ENCODE measurements at regions not wholly inside any gene's neighbourhood (a gene's known extent, or its start where the extent isn't known, plus 50 kb on each side); places are given as distances from the start of the nearest gene placed in this dataset.

DNA sequence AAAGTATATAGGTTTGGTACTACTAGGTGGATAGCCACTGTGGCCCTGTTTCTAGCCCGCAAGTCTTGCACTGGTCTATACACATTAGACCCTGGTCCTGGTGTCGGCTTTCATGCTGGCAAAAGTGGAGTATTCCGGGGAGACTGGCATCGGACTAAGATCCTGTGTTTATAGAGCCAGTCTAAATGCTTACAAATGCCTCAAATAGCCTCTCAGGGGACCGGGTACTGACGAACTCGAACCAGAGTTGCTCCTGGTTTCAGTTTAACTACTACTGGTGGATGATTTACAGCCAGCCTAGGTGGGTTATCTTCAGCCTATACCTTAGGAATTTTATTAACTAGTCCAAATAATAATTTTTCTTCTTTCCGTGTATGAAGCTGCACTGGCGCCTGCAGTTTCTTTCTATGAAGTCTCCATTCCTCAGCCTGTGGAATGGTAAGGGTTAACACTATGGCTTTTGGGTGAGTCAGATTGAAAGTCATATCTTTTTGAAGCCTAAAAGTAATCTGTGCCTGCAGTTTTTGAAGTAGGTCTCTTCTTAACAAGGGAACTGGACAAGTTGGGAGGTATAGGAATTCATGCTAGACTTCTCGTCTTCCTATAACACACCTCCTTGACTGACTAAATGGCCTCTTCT is 51.3 kb downstream of the OR10H4 start:
- DNase-seq (ENCODE audit: low spot score): no peak

DNA sequence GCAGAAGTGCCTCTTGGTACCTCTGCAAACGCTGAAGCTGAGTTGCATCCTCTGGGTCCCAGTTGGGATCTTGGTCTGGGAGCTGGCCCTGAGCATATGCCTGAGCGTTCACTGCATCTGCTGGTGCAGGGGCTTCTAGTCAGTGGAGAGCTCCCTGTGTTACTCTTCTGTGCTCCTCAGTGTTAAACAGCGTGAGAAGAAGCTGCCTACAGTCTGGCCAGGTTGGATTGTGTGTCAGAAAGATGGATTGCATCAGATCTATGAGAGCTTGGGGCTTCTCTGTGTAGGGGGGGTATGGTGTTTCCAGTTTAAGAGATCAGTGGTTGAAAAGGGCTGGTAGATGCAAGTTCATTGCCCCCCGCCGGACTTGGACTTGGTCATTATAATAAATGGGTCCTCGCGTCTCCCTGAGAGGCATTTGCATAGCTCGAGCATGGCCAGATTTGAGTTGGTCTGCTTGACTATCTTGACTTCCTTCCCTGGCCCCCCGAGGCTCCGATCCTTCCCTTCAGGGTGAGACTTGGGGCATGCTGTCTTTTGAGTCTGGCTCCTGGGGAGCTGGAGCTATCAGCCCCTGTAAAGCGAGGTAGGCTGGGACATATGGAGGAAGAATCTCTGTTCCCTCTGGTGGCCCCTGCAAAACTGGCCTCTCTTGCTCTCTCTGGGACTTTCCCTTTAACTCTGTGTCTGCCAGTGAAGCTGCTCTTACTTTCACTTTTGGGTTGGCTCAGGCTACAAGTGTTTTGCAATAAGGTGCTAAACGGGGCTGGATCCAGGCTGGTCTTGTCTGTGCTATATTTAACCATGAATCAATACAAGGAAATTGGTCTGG is 52.9 kb downstream of the OR10H4 start:
- peak; percentile 55 for DNase-seq (ENCODE audit: low spot score)

DNA sequence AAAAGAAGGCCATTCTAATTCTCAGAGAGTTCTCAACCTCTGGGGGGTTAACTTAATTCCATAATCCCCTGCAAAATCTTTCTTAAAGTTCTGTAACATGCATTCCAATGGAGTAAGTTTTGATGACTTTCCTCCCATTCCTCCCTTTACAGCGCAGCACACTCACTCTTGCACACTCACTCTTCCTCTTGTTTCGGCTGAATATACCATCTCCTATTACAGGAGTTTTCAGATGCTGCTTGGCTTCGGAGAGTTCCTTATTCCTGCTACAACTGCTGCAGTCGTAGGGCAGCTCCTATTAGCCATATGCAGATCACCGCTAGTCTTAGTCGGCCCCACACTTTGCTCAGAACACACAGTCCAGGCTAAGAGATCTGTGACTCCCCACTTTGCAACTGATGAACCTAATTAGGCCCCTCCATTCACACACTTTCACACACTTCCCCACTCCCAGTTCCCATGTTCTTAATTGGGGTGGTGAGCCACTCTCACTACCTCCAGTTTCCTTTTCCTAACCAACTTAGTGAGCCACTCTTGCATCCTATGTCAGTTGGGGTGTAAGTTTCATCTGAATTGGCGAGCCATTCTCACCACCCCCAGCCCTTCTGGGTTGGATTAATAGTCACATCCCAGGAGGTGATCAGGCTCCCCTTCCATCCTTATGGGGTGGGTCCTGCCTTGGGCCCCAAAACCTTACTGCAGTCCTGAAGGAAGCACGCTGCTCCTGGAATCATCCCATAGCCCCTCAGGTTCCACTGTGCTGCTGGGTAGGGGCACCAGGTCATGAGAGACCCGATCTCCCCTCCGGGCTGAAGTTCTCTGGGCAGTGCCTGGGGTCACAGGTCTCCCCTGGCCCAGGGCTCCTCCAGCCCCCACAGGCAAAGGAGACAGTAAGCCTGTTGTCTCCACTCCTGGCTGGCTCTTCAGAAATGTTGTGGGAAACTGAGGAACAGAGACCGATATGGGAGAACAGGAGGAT is 53.9 kb downstream of the OR10H4 start:
- DNase-seq (ENCODE audit: low spot score): no peak

DNA sequence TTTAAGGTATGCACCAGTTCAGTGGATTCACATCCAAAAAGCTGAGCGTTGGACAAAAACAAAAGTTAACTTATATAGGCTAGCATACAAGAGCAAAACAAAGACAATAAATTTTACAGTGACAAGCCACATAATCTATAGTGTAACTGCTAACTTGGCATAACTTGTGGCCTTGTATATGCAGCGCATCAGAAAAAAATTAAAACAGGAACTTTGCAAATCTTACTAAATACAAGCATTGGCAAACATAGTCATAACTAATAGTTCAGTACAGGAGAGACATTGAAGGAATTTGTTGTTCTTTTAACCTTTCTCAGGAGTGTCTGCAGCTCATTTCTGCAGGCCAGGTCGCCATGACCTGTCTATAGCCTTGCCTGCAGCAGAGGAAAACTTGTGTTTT is 54.6 kb downstream of the OR10H4 start:
- DNase-seq (ENCODE audit: low spot score): no peak

DNA sequence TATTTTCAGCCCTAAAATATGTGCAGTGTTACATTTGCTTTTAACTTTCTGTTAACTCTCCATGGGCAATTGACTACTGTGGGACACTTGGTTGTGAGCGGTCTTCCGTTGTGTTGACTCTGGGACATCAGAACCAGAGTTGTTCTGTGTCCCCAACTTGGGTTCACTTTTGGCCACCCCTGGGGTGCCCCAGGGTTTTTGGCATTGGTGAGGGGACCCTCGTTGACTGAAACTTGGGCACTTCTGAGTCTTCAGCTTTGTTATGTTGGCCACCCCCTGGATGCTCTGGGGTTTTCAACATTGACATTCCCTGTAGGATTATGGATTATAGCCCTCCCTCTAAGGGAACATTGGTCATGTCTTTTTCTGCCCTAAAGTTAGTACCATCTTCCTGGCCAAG is 57.1 kb downstream of the OR10H4 start:
- no peak for DNase-seq (ENCODE audit: low spot score)

DNA sequence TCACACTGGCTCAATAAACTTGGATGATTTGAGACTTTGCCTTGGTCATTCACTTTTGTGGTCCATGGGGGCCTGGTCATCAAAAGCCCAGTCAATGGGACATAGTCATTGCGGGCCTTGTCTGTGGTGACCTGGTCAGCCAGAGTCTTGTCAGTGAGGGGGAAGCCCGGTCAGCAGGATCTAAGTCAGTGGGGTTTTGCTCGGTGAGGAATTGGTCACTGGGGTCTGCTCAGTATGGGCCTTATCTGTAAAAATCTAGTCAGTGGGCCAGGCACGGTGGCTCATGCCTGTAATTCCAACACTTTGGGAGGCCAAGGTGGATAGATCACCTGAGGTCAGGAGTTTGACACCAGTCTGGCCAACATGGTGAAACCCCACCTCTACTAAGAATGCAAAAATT is 63.7 kb upstream of the TPM4 start:
- DNase-seq (ENCODE audit: low spot score): no peak

DNA sequence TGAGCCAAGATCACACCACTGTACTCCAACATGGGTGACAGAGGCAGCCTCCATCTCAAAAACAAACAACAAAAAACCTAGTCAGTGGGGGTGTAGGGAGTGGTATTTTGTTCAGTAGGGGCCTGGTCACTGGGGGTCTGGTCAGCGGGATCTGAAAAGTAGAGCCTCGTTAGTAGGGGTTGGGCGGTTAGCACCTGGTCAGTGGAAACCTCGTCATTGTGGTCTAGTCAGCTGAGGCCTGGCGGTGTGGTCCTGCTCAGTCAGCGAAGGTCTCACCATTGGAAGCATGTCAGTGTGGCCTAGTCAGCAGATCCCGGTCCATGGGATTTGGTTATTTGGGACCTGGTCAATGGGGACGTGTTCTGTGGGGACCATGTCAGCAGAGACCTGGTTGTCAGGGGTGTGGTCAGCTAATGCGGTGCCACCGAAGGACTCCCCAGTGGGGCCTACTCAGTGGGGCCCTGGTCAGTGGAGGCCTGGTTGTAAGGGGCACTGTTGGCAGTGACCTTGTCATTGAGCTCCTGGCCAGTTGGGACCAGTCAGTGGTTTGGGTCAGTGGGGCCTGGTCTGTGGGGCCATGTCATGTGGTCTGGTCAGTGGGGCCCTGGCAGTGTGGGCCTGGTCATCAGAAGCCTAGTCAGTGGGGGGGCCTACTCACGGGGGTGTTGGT is 63.0 kb upstream of the TPM4 start:
- DNase-seq (ENCODE audit: low spot score): no peak

DNA sequence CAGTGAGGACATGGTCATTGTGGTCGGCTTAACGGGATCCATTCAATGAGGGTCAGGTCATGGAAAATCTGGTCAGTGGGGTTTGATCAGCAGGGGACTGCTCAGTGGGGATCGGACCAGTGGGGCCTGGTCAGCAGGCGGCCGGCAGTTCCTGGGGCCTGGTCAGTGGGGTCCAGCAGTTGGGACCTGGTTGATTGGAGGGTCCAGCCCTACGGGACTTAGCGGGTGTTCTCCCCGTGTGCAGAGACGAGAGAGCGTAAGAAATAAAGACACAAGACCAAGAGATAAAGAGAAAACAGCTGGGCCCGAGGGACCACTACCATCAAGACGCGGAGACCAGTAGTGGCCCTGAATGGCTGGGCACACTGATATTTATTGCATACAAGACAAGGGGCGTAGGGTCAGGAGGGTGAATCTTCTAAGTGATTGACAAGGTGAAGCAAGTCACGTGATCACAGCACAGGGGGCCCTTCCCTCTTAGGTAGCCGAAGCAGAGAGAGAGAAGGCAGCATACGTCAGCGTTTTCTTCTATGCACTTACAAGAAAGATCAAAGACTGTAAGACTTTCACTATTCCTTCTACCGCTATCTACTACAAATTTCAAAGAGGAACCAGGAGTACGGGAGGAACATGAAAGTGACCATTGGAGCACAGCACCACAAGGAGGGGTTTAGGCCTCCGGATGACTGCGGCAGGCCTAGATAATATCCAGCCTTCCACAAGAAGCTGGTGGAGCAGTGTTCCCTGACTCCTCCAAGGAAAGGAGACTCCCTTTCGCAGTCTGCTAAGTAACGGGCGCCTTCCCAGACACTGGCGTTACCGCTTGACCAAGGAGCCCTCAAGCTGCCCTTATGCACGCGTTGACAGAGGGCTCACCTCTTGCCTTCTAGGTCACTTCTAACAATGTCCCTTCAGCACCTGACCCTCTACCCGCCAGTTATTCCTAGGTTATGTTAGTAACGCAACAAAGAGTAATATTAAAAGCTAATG is 62.1 kb upstream of the TPM4 start:
- no peak for DNase-seq (ENCODE audit: low spot score)

DNA sequence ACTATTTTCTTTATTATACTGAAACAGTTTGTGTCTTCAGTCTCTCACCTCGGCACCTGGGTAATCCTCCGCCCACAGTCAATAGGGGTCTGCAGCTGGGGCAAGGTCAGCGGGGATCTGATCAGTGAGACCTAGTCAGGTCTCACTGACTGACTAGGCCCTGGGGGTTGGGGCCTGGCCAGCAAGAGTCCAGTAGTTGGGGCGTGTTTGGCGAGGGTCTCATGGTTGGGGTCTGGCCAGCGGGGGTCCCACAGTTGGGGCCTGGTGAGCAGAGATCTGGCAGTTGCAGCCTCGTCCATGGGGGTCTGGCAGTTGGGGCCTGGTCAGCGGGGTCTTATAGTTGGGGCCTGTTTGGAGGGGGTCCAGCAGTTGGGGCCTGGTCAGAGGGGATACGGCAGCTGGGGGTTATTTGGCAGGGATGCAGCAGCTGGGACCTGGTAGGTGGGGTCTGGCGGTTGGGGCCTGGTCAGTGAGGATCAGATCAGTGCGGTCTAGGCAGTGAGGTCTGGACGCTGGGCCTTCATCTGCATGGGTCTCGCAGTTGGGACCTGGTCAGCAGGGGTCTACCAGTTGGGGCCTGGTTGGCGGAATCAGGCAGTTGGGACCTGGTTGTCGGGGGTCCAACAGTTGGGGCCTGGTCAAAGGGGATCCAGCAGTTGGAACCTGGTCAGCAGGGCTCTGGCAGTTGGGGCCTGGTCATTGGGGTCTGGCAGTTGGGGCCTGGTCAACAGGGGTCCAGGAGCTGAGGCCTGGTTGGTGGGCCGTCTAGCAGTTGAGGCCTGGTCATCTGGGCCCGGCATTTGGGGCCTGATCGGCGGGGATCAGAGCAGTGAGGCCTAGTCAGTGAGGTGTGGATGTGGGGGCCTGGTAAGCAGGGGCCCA is 61.1 kb upstream of the TPM4 start:
- DNase-seq (ENCODE audit: low spot score): no peak

DNA sequence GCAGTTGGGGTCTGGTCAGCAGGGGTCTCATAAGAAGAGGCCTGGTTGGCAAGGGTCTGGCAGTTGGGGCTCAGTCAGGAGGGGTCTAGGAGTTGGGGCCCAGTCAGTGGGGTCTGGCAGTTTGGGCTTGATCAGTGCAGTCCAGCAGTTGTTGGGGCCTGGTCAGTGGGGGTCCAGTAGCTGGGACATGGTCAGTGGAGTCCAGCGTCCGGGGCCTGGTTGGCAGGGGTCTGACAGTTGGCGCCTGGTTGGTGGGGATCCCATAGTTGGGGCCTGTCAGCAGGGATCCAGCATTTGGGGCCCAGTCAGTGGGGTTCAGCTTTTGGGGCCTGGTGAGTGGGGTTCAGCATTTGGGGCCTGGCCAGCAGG is 60.5 kb upstream of the TPM4 start:
- DNase-seq (ENCODE audit: low spot score): no peak

DNA sequence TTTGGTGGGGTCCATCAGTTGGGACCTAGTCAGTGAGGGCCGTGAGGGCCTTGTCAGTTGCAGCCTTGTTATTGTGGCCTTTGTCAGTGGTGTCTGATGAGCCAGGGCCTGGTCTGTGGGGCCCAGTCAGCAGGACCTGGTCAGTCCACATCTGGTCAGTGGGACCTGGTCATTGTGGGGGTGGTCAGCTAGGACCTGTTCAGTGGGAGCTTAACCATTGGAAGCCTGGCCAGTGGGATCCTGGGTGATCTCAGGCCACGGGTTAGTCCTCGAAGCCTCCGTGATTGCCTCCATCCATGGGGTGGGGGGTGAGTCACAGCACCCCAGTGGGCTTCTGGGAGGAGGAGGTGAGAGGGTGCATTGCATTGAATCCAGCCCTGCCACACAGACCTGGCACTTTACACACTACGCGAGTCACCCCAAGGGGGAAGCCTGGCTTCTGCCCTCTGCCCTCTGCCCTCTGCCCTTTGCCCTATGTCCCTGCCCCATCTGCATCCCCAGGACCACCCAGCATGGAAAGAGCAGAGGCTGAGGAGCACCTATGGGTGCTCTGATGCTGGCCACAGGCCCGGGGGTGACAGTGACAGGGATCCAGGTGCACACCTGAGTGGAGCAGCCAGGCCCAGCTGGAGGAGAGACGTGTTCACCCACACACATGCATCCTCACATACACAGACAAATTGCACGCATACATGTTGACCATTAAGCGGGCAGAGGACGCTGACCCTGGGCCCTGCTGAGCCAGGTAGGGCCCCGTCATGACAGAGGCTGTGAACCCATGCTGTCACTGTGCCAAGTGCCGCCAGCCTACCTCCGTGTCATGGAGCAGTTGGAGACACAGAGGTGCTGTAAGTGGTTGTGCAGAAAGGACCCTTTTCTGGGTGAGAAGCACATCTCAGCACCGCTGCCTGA is 59.8 kb upstream of the TPM4 start:
- no peak for DNase-seq (ENCODE audit: low spot score)

DNA sequence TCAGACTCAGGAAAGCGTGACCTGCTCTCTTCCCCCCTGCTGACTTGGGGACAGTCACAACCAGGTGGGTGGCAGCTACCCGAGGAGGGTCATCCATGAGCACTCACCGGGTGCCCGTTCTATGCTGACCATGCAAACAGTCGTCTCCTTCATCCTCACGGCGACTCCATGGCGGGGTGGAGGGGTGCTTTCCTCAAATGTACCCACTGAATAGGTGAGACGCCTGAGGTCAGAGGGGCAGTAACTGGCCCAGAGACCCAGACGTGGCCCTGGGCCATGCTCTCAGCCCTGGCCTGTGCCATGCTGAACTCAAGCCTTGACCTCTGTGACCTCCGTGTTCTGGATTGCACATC is 59.2 kb upstream of the TPM4 start:
- no peak for DNase-seq (ENCODE audit: low spot score)

DNA sequence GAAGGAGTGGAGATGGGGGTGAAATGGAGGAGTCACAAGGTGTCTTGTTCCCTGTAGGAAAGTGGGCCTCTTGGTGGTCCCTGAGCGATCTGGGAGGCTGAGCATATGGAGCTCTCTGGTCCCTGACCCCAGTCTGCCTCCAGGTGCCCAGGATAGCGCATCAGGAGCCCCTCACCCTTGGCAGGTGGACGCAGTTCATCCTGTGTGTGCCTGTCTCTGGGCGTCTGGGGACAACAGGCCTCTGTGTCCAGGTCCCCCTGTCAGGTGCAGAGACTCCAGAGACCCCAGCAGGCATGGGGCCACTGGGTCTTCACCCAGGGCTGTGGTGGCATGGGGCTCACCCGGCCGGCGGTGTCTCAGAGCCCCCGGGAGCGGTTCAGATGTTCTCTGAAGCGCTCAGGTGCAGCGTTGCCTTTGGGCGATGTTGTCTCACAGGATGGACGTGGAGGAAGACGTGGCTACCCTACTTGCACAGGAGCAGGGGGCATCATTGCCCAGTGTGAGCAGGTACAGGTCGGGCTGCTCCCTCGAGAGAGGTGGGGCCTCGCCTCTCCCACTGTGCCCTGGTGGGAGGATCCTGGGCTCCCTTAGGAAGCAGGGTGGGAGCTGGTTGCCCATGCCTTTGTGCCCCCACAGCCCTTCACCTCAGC is 58.1 kb upstream of the TPM4 start:
- no peak for DNase-seq (ENCODE audit: low spot score)

DNA sequence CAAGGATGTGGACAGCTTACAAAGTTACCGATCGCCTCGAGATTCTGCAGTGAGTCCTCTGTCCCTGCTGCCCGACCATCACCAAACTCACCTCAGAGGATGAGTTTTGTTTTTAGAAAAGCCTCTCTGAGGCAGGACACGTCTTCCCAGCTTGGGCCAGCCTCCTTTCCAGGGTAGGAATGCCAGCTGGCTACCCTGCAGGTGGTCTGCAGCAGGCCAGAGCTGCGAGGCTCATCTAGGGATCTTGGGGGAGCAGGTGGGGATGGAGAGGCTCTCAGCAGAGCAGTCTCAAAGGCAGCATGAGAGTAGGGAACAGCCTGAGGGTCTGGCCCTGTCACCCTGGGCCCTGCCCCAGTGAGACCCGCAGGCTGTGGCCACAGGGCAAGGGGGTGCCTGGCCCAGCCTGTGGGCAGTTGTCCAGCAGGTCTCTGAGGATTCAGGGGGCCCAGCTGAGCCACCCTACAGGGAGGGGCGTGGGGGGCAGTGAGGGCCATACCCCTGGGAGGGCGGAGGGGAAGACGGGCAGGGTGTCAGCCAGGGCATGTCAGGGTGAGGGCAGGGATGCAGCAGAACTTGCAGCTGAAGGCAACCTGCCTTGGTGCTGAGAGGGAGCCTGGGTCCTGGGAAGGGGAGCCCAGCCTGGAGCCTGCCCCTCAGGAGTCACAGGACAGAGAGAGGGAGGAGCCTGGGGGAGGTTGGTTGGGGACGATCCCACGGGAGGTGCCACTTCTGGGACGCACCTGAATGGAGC is 57.3 kb upstream of the TPM4 start:
- DNase-seq (ENCODE audit: low spot score): no peak

DNA sequence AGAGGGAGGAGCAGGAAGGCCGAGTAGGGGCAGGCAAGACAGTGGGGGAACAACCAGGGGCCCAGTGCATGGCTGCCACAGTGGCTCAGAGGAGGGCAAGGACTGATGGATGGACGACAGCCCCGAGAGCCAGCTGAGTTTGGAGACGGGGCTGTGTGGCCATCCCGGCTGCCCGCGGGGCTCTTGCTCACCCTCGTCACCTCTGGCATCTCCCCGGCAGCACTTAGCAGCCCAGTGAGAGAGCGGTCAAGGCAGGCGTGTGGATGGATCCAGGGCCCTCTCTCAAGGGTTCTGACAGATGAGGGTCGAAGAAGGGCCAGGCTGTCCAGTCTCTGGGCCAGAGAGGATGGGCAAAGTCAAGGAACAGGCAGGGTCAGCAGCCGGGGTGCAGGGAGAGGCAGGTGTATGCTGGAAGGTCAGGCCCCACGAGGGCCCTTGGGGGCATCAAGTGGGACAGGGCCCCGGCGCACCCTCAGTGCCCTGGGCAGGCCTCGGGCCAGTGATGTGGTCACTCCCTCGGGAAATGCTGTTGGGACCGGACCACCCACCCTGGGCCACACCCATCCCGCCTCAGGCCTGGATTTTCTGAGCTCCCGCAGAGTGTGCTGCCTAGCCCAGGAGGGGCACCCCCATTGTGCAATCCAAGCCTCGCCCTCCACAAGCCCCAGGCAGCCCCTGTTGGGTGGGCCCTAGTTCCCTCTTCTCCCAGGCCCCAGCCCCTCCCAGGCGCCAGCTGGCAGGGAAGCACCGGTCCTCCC is 56.4 kb upstream of the TPM4 start:
- DNase-seq (ENCODE audit: low spot score): no peak

DNA sequence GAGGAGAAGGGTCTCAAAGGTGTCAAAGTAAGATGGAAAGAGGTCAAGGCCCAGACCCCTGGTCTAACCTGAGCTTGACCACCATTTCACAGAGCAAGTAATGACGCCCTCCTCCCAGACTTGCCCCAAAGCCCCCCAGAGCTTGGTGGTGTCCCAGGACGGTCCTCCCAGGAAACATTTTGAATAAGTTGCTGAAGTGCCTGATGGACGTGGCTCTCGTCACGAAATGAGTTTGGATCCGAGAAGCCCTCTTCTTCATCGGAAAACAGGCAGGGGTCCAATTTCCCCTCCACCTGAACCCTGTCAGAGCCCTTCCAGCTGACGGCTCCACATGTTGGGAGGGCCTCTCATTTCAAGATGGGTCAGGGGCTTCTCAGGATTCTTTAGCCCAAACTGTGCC is 54.5 kb upstream of the TPM4 start:
- DNase-seq (ENCODE audit: low spot score): no peak

DNA sequence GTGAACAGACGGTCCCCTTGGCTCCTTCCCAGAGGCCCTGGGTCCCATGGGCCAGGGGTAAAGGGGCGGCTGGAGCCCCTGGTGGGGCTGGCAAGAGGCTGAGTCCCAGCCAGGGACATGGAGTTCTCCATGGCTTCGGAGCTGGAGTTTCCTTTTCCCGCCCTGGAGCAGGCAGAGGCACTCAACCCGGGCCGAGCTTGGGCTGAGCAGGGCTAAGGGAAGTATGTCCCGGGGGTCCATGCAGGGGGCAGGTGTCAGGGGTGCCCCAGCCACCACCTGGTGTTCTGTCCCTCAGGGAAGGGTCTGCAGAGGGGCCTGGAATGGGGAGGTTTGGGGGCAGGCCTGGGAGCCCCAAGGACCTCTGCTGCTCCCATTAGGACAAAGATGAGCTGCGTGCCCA is 54.0 kb upstream of the TPM4 start:
- no peak for DNase-seq (ENCODE audit: low spot score)
